Prostate gland (tissue), 2 donors: ENCODE measurements at regions not wholly inside any gene's neighbourhood (a gene's known extent, or its start where the extent isn't known, plus 50 kb on each side); places are given as distances from the start of the nearest gene placed in this dataset.
"Not testable (repeated sequence)": the region's sequence is repeated elsewhere in the genome, so short reads cannot be mapped to it uniquely, and the experiment has no call there.

Source experiments
- DNase-seq: peaks from one replicate; pipeline ENCODE4 v3.0.0-alpha.2; 2019; ENCODE audit warnings: low spot score
- H3K27ac ChIP-seq, 2 donors: fragments of 200-600 bp; sonication (generic); 2 replicates each; pipeline ENCODE4 v1.5.1; 2017 to 2019
- H3K27me3 ChIP-seq: fragments of 200-600 bp; sonication (generic); replicated peaks from 2 replicates; pipeline ENCODE4 v1.5.1; 2019; ENCODE audit not compliant: insufficient read depth
- H3K36me3 ChIP-seq, 2 donors: fragments of 200-600 bp; sonication (generic); 1 replicate in 1 of 2; 2 replicates in 1 of 2; pipeline versions ENCODE4 v1.5.1 to v1.8.1; 2017 to 2019
- H3K4me1 ChIP-seq: fragments of 200-600 bp; sonication (generic); replicated peaks from 2 replicates; pipeline ENCODE4 v1.5.1; 2019
- H3K4me3 ChIP-seq, 2 donors: fragments of 200-600 bp; sonication (generic); 2 replicates each; pipeline ENCODE4 v1.5.1; 2017 to 2019
- H3K9me3 ChIP-seq: fragments of 200-600 bp; sonication (generic); 2 replicates; pipeline ENCODE4 v1.5.1; 2017
- POLR2A ChIP-seq: fragments of 450-650 bp; IDR thresholded peaks from one replicate; pipeline ENCODE4 v1.6.1; 2016; ENCODE audit warnings: antibody characterized with exemption, mild to moderate bottlenecking
- POLR2AphosphoS5 ChIP-seq: sonication (generic); formaldehyde crosslinking; IDR thresholded peaks from one replicate; pipeline ENCODE4 v1.6.1; 2017; ENCODE audit warnings: antibody characterized with exemption
- WGBS: methylation state at CpG from one replicate; pipeline ENCODE4 v1.1.5; 2018; 5-methylcytosine and 5-hydroxymethylcytosine counted together
- intact Hi-C: fragments of 100-400 bp; cut with DNase I; formaldehyde crosslinking; loops from one replicate; pipeline ENCODE4 v1.14.2; 2022
- TF ChIP-seq, protein P1 (sequence below), 4 experiments: fragments of 200-600 bp in 2 of 4; fragments of 450-650 bp in 2 of 4; sonication (generic) in 2 of 4; IDR thresholded peaks; 1 replicate in 3 of 4; 2 replicates in 1 of 4; pipeline ENCODE4 v1.5.1; 2016 to 2019; ENCODE audit warnings: antibody characterized with exemption in 4 of 4, mild to moderate bottlenecking in 2 of 4, moderate library complexity in 2 of 4

DNA sequence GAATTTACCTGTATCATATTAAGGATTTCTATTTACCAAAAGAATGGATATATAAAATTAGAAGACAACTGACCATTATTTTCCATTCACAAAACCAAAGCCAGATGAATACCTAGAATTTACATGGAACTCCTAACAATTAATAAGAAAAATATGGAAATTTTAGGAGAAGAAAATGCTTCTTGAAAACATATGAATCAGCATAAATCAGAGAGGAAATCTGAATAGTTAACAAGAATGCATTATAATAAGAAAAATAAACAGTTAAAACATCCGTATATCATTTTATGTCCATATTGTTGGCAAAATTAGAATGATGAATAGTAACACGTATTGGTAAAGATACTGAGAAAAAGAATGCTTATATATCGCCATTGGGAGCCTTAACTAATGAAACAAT is 505.5 kb downstream of the NEBL start:
- 93% methylated on average over 3 of the region's 3 CpGs for WGBS
- TF ChIP-seq POLR2AphosphoS5 (no peak), POLR2A (no peak)
- TF ChIP-seq, protein P1, sequence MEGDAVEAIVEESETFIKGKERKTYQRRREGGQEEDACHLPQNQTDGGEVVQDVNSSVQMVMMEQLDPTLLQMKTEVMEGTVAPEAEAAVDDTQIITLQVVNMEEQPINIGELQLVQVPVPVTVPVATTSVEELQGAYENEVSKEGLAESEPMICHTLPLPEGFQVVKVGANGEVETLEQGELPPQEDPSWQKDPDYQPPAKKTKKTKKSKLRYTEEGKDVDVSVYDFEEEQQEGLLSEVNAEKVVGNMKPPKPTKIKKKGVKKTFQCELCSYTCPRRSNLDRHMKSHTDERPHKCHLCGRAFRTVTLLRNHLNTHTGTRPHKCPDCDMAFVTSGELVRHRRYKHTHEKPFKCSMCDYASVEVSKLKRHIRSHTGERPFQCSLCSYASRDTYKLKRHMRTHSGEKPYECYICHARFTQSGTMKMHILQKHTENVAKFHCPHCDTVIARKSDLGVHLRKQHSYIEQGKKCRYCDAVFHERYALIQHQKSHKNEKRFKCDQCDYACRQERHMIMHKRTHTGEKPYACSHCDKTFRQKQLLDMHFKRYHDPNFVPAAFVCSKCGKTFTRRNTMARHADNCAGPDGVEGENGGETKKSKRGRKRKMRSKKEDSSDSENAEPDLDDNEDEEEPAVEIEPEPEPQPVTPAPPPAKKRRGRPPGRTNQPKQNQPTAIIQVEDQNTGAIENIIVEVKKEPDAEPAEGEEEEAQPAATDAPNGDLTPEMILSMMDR (IDR thresholded peaks at IDR 0.05) = no peak
- Histone ChIP-seq H3K4me3 (no peak overlapping the region), H3K4me1 (no peaks in the 10 kb centered on the region), H3K36me3 (no peaks in the 10 kb centered on the region), H3K27ac (no peak overlapping the region), H3K27me3 (no peaks in the 10 kb centered on the region), H3K9me3 (no peaks in the 10 kb centered on the region)
- intact Hi-C loops = no loop called here
- DNase-seq = no peak

DNA sequence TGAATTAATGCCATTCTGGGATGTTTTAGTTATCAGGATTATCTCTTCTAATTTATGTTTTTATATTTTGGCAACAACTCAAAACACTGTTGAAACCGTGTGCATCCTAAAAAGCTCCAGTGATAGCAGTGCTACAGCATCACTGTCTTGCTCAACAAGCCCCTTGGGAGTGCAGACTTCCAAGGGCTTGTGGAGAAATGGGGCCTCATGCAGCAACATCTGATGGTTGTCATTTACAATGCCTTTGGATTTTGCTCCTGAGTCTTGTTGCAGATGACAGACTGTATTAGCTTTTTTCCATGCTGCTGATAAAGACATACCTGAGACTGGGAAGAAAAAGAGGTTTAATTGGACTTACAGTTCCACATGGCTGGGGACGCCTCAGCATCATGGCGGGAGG is 515.4 kb downstream of the NEBL start:
- WGBS = 78% methylated on average over 3 of the region's 3 CpGs
- no peak overlapping the region for H3K4me3 ChIP-seq
- no peaks in the 10 kb centered on the region for H3K9me3 ChIP-seq
- intact Hi-C loops = no loop called here
- H3K36me3 ChIP-seq = no peaks in the 10 kb centered on the region
- no peaks in the 10 kb centered on the region for H3K4me1 ChIP-seq
- TF ChIP-seq, protein P1 (IDR thresholded peaks at IDR 0.05) = no peak
- TF ChIP-seq POLR2AphosphoS5 (no peak), POLR2A (no peak)
- no peaks in the 10 kb centered on the region for H3K27me3 ChIP-seq
- DNase-seq = no peak
- H3K27ac ChIP-seq = no peak overlapping the region

DNA sequence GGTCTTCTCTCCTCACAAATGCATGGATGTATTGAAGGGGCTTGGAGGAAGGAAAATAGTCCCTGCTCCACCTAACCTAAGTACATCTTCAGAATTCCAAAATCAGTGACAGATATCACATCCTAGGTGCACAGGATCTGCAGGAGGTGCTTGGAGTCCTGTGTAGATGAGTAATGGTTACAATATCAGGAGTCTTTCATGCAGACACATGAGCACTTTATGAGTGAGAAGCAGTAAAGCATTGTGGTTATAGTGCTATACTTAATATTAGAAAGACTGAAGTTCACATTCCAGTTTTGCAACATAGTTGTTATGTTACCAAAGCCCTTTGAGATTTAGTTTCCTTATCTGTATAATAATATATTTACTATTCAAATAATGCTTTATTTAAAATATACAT is 516.7 kb downstream of the NEBL start:
- no peaks in the 10 kb centered on the region for H3K27me3 ChIP-seq

DNA sequence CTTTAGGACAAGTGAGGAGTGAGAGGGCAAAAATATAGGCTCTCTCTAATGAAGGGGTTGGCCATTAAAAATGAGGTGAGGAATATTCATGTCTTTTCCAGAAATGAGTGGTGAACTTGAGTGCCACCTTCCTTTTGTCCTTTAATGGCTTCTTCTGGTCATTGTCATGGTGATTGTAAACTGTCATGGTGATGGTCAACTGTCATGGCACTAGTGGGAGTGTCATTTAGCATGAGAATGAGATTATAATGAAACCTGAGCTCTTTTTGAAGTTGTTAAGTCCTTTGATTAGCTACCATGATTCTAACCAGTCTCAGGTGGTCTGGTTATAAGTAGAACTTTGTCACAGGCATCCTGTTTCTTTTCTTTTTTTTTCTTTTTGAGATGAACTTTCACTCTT is 524.4 kb downstream of the NEBL start:
- Histone ChIP-seq H3K27me3 (no peaks in the 10 kb centered on the region), H3K9me3 (no peaks in the 10 kb centered on the region), H3K36me3 (no peaks in the 10 kb centered on the region), H3K4me3 (no peak overlapping the region), H3K27ac (no peak overlapping the region), H3K4me1 (no peaks in the 10 kb centered on the region)
- no peak for DNase-seq
- intact Hi-C loops = no loop called here
- TF ChIP-seq POLR2AphosphoS5 = no peak
- TF ChIP-seq POLR2A = no peak
- TF ChIP-seq, protein P1 (IDR thresholded peaks at IDR 0.05) = no peak

More for the DNA sequence above, 516.7 kb downstream of the NEBL start:
- no peaks in the 10 kb centered on the region for H3K4me1 ChIP-seq
- H3K4me3 ChIP-seq = no peak overlapping the region
- intact Hi-C loops = no loop called here
- DNase-seq = no peak
- no peak overlapping the region for H3K27ac ChIP-seq
- no peaks in the 10 kb centered on the region for H3K36me3 ChIP-seq
- TF ChIP-seq POLR2A = no peak
- no peak for TF ChIP-seq POLR2AphosphoS5
- TF ChIP-seq, protein P1 (IDR thresholded peaks at IDR 0.05) = no peak
- H3K9me3 ChIP-seq = no peaks in the 10 kb centered on the region

DNA sequence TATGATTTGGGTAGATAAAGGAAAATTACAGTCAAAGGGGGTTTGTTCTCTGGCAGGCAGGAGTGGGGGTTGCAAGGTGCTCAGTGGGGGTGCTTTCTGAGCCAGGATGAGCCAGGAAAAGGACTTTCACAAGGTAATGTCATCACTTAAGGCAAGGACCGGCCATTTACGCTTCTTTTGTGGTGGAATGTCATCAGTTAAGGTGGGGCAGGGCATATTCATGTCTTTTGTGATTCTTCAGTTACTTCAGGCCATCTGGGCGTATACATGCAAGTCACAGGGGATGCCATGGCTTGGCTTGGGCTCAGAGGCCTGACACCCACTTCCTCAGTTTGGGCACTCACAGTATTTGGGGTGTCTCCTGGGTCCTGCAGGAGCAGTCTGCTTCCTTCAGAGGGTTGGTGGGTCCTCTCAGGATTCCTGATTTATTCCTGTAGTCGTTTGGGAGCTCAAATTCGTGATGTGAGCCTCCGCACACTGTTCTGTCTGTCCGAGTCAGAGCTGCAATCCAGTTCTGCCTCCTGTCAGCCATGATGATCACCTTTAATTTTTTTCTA is 526.1 kb downstream of the NEBL start:
- intact Hi-C loops, H3K4me1 ChIP-seq, H3K9me3 ChIP-seq, DNase-seq, H3K4me3 ChIP-seq, H3K27me3 ChIP-seq, H3K36me3 ChIP-seq, H3K27ac ChIP-seq: not testable (repeated sequence)
- WGBS = 90% methylated on average over 7 of the region's 7 CpGs
